ENCODE measurements at regions not wholly inside any gene's neighbourhood (a gene's known extent, or its start where the extent isn't known, plus 50 kb on each side); places are given as distances from the start of the nearest gene placed in this dataset.
"Not testable (repeated sequence)": the region's sequence is repeated elsewhere in the genome, so short reads cannot be mapped to it uniquely, and the experiment has no call there.

DNA sequence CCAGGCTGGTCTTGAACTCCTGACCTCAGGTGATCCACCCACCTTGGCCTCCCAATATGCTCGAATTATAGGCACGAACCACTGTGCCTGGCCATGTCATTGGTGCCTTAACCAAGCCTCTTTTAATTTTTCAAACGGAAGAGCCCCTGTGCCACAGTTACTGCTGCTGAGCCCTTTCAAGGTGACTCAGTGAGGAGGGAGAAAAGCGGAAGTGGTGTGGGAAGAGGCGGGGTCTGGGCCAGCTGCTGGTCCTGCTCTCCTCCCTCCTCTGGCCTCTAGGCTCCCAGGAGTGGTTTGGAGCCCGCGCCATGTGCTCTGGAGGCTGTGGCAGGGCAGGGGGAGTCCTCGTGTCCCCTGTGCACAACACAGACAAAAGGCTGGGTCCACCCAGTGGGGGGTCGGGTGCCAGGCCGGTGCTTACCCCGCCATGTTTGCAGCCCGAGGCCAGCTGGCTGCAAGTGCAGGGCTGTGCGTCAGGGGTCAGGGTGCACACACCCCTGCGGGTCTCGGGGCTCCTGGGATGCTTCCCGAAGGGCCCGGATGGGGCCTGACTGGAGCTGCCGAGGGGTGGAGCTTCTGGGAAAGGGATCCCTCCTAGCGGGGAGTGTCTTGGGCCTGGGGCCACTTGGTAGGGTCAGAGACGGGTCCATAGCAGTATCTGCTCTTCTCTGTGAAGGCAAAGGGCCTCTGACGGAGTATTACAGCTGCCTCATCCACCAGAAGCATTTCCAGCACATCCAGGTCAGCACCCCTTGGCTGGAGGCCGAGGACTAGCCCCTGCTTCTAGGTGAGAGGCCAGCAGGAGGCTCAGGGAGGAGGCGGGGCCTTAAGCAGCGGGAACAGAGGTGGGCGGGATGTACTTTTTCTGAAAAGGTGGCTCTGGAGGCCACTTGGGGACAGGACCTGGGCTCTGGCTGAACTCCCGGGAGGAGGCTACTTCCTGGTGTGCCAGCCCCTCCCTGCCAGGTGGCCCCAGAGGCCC lies 100.4 kb upstream of the CCZ1B start:
- H3K9ac ChIP-seq (ENCODE audit: low read length); H3K27ac ChIP-seq (ENCODE audit: low read length); H3K9me3 ChIP-seq (ENCODE audit: control insufficient read depth, low read depth, low read length); H3K36me3 ChIP-seq (ENCODE audit: control insufficient read depth, low read depth, low read length); H3K4me3 ChIP-seq (ENCODE audit: low read length); H3K27me3 ChIP-seq (ENCODE audit: control insufficient read depth, insufficient read depth, low read length); H3K4me1 ChIP-seq (ENCODE audit: control insufficient read depth, low read depth, low read length): not testable (repeated sequence)

DNA sequence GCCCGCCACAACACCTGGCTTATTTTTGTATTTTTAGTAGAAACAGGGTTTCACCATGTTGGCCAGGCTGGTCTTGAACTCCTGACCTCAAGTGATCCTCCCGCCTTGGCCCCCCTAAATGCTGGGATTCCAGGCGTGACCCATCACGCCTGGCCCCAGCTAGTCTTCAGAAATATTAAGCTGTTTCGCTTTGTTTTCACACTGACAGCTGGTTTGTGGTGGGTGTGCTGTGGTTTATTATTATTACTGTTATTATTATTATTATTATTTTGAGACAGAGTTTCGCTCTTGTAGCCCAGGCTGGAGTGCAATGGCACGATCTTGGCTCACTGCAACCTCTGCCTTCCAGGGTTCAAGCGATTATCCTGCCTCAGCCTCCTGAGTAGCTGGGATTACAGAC lies 101.6 kb upstream of the CCZ1B start:
- not testable (repeated sequence) for H3K4me3 ChIP-seq (ENCODE audit: low read length); H3K27me3 ChIP-seq (ENCODE audit: control insufficient read depth, insufficient read depth, low read length); H3K4me1 ChIP-seq (ENCODE audit: control insufficient read depth, low read depth, low read length); H3K9me3 ChIP-seq (ENCODE audit: control insufficient read depth, low read depth, low read length); H3K27ac ChIP-seq (ENCODE audit: low read length); H3K36me3 ChIP-seq (ENCODE audit: control insufficient read depth, low read depth, low read length); H3K9ac ChIP-seq (ENCODE audit: low read length)

DNA sequence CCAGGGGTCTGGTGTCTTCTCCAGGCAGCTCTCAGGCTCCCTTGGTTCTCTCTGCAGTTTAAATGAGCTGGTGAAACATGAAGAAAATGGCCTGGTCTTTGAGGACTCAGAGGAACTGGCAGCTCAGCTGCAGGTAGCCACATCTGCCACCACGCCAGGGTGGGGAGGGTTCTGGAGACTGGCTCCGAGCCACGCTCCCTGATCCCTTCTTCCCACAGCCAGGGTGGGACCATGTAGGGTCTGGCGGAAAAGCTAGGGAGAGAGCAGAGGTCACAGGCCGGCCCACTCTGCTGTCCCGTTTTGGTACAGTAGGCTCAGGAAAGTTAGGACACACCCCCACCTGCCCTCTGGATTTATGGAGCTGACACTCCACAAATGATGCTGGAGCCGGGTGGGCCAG lies 103.5 kb upstream of the CCZ1B start:
- not testable (repeated sequence) for H3K36me3 ChIP-seq (ENCODE audit: control insufficient read depth, low read depth, low read length); H3K4me3 ChIP-seq (ENCODE audit: low read length); H3K9ac ChIP-seq (ENCODE audit: low read length); H3K4me1 ChIP-seq (ENCODE audit: control insufficient read depth, low read depth, low read length); H3K27me3 ChIP-seq (ENCODE audit: control insufficient read depth, insufficient read depth, low read length); H3K27ac ChIP-seq (ENCODE audit: low read length); H3K9me3 ChIP-seq (ENCODE audit: control insufficient read depth, low read depth, low read length)

DNA sequence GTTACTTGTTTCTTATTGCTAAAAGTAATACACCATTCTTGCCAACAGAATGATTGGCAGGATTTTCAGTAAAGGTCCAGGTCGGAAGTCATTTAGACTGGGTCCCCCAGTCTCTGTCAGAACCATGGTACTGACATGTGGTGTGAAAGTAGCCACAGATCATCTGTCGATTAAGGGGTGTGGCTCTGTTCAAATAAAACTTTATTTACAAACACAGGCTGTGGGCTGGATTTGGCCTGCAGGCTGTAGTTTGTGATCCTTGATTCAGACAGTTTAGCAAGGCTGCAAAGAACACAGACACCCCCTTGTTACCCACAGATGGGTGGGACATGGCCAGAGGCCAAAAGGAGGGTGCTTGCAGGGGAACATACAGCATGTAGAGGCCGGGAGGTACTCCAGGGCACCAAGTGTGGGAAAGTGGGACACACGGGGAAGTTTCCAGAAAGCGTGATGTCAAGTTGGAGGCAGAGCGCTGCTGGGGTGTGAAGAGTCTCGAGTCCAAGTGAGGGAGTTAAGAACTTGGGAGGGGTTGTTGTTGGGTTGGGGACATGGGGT lies 104.1 kb upstream of the CCZ1B start:
- not testable (repeated sequence) for H3K9me3 ChIP-seq (ENCODE audit: control insufficient read depth, low read depth, low read length); H3K9ac ChIP-seq (ENCODE audit: low read length); H3K36me3 ChIP-seq (ENCODE audit: control insufficient read depth, low read depth, low read length); H3K4me3 ChIP-seq (ENCODE audit: low read length); H3K27ac ChIP-seq (ENCODE audit: low read length); H3K27me3 ChIP-seq (ENCODE audit: control insufficient read depth, insufficient read depth, low read length); H3K4me1 ChIP-seq (ENCODE audit: control insufficient read depth, low read depth, low read length)

DNA sequence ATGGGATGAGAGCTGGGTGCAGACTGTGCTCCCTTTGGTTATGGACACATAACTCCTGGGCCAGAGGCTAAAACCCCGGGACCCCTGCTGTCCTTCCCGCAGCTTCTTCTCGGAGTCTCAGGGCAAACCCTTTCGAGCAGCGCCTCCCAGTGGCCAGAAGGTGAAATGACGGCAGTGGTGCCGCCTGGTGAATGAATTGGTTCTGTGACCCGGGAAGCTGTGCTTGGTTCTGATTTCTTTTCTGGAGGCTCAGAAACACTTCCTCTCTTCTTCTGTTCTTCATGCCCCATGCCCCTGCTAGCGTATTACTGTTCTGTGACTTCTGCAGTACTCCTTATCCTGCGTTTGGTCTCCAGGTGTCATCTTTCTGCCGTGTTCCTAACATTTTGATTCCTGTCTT lies 104.7 kb upstream of the CCZ1B start:
- H3K4me1 ChIP-seq (ENCODE audit: control insufficient read depth, low read depth, low read length); H3K27me3 ChIP-seq (ENCODE audit: control insufficient read depth, insufficient read depth, low read length); H3K4me3 ChIP-seq (ENCODE audit: low read length); H3K9me3 ChIP-seq (ENCODE audit: control insufficient read depth, low read depth, low read length); H3K9ac ChIP-seq (ENCODE audit: low read length); H3K36me3 ChIP-seq (ENCODE audit: control insufficient read depth, low read depth, low read length); H3K27ac ChIP-seq (ENCODE audit: low read length): not testable (repeated sequence)

DNA sequence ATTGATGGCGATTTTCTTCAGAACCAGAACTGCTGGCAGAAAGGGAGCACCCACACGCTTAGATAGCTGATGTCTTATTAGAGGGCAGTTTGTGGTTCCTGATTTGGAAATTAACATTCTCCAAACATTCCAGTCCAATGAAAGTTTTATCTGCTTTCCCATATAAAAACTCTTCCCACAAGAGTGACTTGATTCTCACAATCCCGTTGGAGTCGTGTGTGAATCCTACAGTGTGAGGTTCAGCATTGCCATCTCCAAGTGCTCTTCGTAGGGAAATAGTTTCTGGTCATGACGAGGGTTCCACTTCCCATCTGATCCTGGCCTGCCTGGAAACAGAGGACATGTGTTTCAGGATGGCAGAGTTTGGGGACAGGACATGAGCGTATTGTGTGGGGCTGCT lies 105.4 kb upstream of the CCZ1B start:
- H3K27me3 ChIP-seq (ENCODE audit: control insufficient read depth, insufficient read depth, low read length): not testable (repeated sequence)

DNA sequence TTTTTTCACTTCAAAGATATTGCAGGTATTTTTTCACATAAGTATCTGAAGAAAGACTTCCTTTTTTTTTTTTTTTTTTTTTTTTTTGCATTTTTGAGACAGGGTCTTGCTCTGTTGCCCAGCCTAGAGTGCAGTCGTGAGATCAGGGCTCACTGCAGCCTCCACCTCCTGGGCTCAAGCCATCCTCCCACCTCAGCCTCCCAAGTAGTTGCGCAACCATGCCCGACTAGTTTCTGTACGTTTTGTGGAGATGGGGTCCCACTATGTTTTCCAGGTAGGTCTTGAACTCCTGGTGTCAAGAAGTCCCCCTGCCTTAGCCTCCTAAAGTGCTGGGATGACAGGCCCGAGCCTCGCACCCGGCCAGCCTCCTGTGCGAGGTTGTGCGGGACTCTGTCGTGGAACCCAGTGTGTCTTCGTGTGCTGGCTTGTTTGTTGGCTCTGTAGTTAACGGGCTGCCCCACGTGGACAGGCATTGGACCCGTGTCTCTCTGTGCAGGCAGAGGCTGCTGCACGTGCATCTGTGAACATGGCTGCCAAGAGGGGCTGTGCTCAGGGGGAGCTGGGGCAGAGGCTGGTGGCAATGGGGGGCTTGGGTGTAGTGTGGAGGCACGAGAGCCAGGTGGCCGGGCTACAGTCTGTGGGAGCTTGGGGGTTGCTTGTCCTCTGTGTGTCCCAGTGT lies 108.0 kb upstream of the CCZ1B start:
- not testable (repeated sequence) for H3K4me1 ChIP-seq (ENCODE audit: control insufficient read depth, low read depth, low read length)

More for the DNA sequence above, 105.4 kb upstream of the CCZ1B start:
- H3K4me1 ChIP-seq (ENCODE audit: control insufficient read depth, low read depth, low read length); H3K9ac ChIP-seq (ENCODE audit: low read length); H3K4me3 ChIP-seq (ENCODE audit: low read length); H3K27ac ChIP-seq (ENCODE audit: low read length); H3K36me3 ChIP-seq (ENCODE audit: control insufficient read depth, low read depth, low read length); H3K9me3 ChIP-seq (ENCODE audit: control insufficient read depth, low read depth, low read length): not testable (repeated sequence)

DNA sequence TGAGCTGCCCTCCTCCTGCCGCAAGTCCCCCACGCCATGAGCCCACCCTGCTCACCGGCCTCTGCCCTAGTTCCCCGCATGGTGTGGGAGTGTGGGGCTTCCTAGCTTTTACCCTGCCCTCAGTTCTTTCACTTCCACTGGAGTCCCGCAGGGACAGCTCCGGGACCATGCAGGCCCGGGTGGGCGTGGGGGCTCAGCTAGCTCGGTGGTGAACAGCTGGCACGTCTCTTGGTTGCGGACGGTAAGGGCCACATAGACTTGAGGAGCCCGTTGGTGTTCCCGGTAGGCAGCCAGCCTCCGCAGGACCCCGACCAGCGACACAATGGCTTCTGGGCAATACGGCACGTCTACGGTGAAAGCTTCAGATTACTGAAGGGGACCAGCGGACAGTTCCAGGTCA lies 108.9 kb upstream of the CCZ1B start:
- Histone ChIP-seq H3K27me3 (ENCODE audit: control insufficient read depth, insufficient read depth, low read length) (no peaks in the 10 kb centered on the region), H3K4me1 (ENCODE audit: control insufficient read depth, low read depth, low read length) (no peaks in the 10 kb centered on the region), H3K36me3 (ENCODE audit: control insufficient read depth, low read depth, low read length) (no peaks in the 10 kb centered on the region), H3K9me3 (ENCODE audit: control insufficient read depth, low read depth, low read length) (no peaks in the 10 kb centered on the region), H3K27ac (ENCODE audit: low read length) (no peak overlapping the region), H3K4me3 (ENCODE audit: low read length) (no peak overlapping the region), H3K9ac (ENCODE audit: low read length) (no peak overlapping the region)

More for the DNA sequence above, 108.0 kb upstream of the CCZ1B start:
- H3K4me3 ChIP-seq (ENCODE audit: low read length); H3K9ac ChIP-seq (ENCODE audit: low read length); H3K9me3 ChIP-seq (ENCODE audit: control insufficient read depth, low read depth, low read length); H3K27me3 ChIP-seq (ENCODE audit: control insufficient read depth, insufficient read depth, low read length); H3K27ac ChIP-seq (ENCODE audit: low read length); H3K36me3 ChIP-seq (ENCODE audit: control insufficient read depth, low read depth, low read length): not testable (repeated sequence)

DNA sequence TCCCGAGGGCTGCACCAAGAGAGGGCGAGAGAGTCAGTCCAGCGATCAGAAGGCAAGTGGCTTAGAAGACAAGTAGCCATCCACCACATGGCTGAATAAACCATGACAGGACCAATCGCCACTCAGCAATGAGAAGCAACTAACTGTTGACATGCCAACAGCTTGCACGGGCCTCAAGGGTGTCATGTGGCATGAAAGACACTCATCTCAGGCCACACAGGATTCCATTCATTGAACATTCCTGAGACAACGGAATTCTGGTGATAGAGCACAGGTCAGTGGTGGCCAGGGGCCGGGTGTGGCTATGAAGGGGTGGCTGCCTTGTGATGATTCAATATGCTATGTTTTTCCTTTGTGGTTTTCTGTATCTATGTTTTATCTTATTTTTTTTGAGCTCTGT lies 110.6 kb upstream of the CCZ1B start:
- not testable (repeated sequence) for H3K4me3 ChIP-seq (ENCODE audit: low read length); H3K27ac ChIP-seq (ENCODE audit: low read length); H3K27me3 ChIP-seq (ENCODE audit: control insufficient read depth, insufficient read depth, low read length); H3K4me1 ChIP-seq (ENCODE audit: control insufficient read depth, low read depth, low read length); H3K9ac ChIP-seq (ENCODE audit: low read length); H3K36me3 ChIP-seq (ENCODE audit: control insufficient read depth, low read depth, low read length); H3K9me3 ChIP-seq (ENCODE audit: control insufficient read depth, low read depth, low read length)

DNA sequence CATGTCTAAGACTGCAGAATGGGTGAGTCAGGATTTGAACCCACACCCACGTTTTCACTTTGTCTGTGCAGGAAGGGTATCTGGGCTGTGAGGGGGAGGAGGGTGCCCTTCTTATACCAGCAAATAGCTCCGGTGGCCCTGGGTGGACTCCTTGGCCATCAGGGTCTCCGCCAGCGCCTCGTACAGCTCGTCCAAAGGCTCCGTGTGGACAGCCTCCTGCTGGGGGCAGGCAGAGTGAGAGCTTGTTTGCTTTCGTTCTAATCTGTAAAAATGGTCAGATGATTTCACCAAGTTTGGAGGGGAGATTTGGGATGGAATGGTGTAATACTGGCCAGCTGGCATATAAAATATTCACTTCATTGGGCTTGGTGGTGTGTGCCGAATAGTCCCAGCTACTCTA lies 111.7 kb upstream of the CCZ1B start:
- not testable (repeated sequence) for H3K27me3 ChIP-seq (ENCODE audit: control insufficient read depth, insufficient read depth, low read length); H3K36me3 ChIP-seq (ENCODE audit: control insufficient read depth, low read depth, low read length); H3K4me1 ChIP-seq (ENCODE audit: control insufficient read depth, low read depth, low read length); H3K9me3 ChIP-seq (ENCODE audit: control insufficient read depth, low read depth, low read length); H3K27ac ChIP-seq (ENCODE audit: low read length); H3K4me3 ChIP-seq (ENCODE audit: low read length); H3K9ac ChIP-seq (ENCODE audit: low read length)

DNA sequence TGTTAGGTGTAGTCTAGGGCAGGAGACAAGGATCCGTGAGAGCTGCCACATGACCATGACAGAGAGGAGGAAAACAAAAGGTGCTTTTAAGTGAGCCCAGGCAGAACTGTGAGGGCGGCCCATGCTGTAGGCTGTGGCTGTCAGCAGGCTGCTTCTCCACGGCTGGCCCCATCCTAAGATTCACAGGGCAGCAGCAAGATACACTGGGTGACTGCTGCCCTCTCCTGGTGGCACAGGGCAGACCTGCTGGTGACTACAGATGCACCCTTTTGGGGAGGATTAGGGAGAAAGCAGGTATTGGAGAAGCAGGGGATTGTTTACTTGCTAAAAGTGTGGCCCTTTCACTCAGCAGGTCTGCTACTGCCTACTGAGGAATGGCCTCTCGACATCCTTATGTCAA lies 112.2 kb upstream of the CCZ1B start:
- H3K9me3 ChIP-seq (ENCODE audit: control insufficient read depth, low read depth, low read length); H3K27me3 ChIP-seq (ENCODE audit: control insufficient read depth, insufficient read depth, low read length); H3K4me1 ChIP-seq (ENCODE audit: control insufficient read depth, low read depth, low read length); H3K9ac ChIP-seq (ENCODE audit: low read length); H3K36me3 ChIP-seq (ENCODE audit: control insufficient read depth, low read depth, low read length); H3K27ac ChIP-seq (ENCODE audit: low read length); H3K4me3 ChIP-seq (ENCODE audit: low read length): not testable (repeated sequence)

DNA sequence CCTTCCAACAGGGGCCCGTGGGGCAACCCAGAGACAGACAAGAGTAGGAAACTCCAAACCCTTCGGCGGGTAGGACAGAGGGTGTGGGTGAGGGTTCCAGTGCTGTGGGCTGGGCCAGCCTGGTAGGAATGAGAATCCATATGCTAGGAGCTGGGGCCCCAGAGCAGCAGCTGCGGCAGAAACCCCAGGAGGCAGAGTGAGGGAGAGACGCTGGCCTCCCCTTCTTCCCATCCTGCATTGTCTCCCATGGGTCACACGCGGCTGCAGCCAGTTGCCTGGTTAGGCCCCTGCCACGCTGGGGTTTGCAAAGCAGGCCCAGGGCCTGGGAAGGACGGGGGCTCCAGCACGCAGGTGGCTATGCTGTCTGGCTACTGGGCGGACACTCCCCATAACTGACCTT lies 113.1 kb upstream of the CCZ1B start:
- H3K4me1 ChIP-seq (ENCODE audit: control insufficient read depth, low read depth, low read length); H3K4me3 ChIP-seq (ENCODE audit: low read length); H3K9ac ChIP-seq (ENCODE audit: low read length); H3K27me3 ChIP-seq (ENCODE audit: control insufficient read depth, insufficient read depth, low read length); H3K36me3 ChIP-seq (ENCODE audit: control insufficient read depth, low read depth, low read length); H3K27ac ChIP-seq (ENCODE audit: low read length); H3K9me3 ChIP-seq (ENCODE audit: control insufficient read depth, low read depth, low read length): not testable (repeated sequence)

Data from iPS-18a (cell line).